ENCODE measurements at regions not wholly inside any gene's neighbourhood (a gene's known extent, or its start where the extent isn't known, plus 50 kb on each side); places are given as distances from the start of the nearest gene placed in this dataset.

DNA sequence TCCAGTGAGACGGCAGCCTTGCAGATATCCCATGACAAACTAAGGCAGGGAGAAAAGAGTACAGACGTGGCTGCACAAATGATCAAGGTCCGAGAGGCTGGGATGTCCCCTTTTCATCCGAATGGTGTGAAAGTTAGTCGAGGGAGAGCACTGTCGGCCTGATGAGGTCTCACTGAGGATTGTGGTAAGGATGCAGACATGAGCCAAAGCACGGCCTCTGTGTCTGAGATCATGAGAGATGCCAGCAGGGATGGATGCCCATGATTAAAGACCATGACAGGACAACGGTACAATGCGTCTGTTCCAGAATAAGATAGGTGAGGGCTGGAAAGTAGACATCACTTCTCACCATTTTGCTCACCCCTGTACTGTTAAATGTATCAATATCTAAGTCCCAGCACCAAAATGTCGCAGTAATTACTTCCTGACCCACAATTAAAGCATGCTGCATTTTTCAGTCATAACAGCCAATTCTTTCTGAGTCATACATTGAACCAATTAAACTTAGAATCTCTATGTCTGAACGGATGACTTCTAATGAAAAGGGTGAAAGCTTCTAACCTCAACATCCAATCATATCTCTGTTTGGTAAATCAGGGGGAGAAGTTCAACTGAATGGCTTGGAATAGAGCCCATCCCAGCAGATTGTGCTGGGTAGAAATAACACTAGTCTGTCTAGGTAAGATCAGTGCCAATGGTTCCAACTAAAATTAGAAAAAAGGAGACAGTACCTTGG lies 249.6 kb upstream of the SOX5 start:
- no peak for DNase-seq

DNA sequence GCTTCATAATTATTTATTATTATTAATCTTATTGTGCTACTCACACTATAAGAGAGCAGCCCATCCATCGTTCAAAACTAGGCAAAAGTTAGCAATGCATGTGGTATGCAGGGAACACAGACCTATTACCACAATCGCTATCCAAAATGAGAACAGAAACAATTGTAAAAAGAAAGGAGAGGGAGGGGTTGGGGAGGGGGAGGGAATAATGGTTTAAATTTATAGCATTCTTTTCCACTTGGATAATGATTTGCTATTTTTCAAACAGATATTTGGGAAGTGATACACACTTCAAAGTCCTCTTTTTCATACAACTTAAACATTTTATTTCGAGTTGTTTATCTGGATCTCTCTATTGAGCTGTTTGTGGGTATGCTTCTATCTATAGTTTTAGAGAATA lies 248.6 kb upstream of the SOX5 start:
- DNase-seq, result no peak

DNA sequence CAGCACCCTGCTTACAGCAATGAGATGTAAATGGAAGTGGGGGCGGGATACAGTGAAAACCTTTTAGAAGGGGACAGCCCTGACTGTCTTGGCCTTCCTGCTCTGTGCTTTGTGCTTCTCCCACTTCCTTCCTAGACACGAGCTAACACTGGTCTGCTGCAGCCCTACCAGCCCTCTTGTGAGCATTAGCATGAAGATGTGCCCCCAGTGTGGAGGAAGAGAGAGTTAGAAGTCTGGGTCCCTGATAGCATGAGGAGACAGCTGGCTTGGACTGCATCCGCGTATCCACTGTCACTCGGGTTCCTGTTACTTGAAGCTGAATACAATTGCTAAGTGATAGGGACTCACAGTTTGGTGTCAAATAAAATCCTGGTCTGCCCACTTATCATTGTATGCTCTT lies 248.1 kb upstream of the SOX5 start:
- no peak for DNase-seq

DNA sequence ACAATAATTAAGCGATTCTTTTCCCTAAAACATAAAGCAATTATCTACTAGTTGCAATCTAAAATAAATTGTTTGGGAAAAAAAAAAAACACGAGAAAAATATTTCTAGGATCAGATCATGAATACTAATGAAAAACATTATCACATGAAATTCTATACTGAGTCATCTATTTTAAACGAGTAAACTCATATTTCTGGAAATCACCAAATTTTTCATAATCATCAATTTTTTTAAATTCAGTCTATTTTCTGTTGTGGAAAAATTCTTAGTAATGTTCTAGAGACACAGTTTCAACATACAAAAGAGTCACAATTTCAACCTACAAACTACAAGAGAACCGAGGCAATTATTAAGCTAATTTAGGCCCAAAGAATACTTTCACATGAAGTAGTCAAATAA lies 245.6 kb upstream of the SOX5 start:
- no peak for DNase-seq

DNA sequence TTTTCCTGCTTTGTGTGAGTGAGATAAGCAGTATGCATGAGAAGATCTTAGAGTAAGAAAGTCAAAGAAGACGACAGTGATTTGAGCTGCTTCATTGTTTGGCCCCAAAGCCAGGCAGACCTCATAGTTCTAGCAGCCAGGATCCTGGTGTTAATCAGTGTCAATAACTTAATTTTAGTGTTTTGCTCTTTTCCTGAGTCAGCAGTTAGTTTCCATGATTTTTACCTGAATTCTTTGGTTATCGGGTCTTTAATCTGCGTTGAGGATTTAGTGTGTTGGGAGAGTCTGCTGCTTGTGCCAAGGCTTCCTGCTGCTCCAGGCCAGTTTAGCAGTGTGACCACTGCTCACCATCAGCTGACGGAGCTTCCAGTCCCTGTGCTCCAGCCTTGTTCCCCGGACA lies 241.6 kb upstream of the SOX5 start:
- DNase-seq, result no peak

DNA sequence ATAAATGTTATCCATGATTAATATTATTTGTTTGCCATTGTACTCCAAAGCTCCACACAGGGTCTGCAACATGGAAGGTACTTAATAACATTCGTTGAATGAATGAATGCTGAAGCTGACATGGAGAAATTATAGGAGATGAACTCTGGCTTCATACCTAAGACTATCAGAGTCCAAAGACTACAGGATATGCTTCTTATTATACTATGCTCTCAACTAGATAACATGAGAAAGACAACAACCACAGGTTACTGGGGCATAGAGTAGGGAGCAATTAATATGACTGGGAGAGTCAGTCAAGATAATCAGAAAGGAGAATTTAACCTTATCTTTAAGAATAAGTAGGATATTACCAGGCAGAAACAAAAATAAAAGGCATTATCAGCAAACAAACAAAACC lies 236.3 kb upstream of the SOX5 start:
- DNase-seq, result no peak

DNA sequence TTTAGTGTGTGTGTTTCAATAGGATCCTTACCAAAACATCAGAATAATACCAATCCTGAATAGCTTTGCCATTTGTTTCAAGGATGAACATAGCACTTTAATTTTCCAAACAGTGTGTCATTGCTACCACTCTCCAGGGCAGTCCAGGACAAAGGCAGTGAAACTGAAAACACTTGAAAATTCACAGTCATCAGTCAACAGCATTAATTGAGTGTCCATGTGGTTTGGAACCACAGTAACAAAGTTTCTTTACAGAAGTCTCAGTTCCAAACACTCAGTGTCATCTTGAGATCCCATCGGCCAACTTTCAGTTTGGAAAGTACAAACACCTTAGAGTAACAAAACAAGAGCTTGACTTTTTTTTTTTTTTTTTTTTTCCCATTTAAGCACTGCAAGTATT lies 228.4 kb upstream of the SOX5 start:
- DNase-seq, result no peak

DNA sequence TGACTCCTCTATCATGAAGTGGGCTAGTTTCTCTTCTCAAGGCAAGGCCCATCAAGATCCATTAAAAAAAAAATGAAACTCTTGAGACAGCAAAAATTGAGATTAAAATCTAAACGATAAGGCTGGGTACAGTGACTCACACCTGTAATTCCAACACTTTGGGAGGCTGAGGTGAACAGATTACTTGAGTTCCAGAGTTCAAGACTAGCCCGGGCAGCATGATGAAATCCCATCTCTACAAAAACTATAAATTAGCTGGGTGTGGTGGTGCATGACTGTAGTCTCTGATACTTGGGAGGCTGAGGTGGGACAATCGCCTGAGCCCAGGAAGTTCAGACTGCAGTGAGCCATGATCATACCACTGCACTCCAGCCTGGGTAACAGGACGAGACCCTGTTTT lies 226.5 kb upstream of the SOX5 start:
- DNase-seq, result no peak

DNA sequence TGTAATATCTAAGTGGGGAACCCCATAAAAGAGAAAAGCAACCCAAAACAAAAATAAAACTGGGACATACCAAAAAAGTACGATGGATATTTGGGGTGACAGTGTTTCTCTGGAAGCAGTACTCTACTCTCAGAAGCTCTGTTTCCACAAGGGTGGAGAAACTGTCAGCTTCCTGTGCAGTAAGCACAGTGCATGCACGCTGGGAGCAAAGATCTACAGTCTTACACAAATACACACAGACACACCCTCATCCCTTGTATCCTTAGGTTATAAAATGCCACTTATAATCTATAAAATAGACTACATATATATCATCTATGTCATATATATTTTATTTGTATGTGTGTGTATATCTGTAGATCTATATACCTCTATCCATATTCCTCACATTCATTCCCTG lies 225.8 kb upstream of the SOX5 start:
- DNase-seq, result no peak

DNA sequence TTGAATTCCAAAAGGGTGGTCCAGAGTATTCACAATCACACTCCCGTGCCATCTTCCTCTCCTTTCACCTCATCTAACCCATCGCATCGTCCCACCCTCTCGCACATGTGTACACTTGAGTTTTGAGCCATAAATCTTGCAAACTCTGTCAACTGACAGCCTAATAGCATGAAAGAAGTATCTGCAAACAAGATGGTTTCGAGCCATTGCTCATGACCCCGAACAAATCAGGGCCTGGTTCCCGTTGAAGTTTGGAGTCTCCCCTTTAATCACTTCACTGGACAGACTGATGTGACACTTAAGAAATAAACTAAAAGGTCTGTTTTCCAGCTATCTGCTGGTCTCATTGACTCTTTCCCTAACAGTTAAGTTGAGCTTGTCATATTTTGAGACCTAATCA lies 223.6 kb upstream of the SOX5 start:
- DNase-seq, result no peak

DNA sequence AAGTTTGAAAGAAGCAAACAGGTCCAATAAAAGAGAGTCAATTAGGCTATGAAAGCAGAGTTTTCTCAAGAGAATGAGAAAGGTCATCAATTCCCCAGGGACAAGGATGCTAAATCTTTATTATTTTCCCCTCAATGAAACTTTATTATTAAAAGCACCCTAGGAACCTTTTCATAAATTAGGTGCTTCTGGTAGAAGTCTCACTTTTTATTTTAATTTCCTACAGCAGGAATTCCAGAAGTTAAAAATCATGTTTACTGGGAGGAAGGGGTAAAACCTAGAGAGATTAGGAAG lies 223.2 kb upstream of the SOX5 start:
- DNase-seq, result no peak

DNA sequence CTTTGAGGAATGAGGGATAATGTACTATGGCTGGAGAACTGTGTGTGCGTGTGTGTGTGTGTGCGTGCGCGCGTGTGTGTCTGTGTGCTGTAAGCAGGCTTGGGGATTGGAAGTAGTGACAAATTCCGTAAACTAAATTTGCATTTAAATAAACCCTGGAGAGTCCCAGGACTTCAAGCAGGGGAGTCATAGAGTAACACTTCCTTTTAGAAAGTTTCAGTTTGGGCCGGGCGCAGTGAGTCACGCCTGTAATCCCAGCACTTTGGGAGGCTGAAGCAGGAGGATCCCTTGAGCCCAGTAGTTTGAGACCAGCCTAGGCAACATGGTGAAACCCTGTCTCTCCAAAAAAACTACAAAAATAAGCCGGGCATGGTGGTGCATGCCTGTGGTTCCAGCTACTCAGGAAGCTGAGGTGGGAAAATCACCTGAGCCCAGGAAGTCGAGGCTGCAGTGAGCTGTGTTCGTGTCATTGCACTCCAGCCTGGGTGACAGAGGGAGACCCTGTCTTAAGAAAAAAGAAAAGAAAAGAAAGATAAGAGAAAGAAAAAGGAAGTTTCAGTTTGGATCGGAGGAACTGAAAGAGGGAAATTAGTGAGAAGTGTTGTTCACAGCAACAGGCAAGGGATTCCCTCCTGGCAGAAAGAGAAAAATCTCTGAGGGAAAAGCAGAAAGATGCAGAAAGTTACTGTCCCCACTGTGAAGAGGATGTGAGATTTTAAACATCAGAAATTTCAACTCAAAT lies 222.7 kb upstream of the SOX5 start:
- no peak for DNase-seq

DNA sequence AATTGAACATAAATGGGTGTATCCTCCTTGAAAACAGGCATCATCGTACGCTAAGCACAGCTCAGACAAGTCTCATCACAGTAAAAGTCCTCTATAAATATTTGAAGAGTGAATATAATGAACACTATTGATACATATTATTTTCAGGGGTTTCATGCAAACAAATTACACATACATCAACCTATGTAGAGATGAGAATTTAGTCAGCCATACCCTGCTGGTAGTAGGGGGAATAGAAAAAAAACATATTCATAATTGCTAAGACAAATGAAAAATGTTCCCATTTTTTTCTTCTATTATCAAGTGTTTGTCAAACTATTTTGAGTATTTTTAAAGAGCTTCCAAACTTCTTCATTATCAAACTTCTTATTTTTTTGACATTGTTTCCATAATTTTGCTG lies 205.6 kb upstream of the SOX5 start:
- DNase-seq, result no peak

DNA sequence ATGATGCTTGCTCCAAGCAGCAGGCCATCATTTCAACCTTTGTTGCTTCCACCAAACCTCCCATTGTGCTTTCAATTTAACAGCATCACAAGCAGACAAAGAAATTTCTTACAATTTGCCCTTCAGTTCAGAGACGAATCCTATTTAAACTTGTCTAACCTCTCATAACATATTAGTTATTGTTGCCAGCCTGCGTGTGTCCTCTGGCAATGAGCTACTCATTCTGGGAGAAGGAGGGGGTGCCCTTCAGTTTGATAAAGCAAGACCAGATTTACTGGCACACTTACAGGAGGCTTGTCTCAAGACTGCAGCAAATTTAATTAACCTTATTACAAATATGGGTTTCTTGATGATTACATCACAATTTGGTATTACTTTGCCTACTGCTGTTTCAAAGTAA lies 203.6 kb upstream of the SOX5 start:
- no peak for DNase-seq

DNA sequence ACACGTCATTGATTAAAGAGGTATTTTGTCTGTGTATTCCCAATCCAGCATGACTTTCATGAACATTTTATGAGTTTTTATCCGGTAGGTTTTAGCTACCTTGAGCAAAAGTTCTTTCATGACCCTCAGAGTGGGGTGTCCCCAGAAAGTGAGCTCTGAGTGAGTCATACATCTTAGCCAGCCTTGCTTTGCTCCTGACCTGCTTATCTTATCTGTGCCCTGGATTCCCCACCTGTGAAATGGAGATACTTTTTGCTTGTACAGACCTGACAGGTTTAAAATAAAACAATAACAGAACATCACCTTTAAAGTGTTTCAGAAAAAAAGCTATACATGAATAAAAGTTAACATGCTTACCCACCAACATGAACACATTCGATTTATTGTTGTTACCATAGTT lies 202.8 kb upstream of the SOX5 start:
- no peak for DNase-seq

DNA sequence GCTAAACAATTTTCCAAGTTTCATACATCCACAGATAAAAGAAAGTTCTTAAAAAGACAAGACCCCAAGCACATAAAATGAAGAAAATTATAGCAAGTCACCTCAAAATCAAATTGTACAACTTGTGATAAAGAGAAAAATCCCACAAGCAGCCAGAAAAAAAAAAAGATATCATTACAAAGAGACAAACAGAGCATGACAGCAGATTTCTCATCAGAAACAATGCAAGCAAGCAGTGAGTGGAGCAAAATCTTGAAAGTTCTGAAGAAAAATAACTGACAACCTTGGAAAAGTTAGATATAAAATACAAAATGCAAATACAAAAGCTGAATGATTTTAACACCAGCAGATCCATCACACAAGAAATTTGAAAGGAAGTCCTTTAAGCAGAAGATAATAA lies 194.5 kb upstream of the SOX5 start:
- no peak for DNase-seq

DNA sequence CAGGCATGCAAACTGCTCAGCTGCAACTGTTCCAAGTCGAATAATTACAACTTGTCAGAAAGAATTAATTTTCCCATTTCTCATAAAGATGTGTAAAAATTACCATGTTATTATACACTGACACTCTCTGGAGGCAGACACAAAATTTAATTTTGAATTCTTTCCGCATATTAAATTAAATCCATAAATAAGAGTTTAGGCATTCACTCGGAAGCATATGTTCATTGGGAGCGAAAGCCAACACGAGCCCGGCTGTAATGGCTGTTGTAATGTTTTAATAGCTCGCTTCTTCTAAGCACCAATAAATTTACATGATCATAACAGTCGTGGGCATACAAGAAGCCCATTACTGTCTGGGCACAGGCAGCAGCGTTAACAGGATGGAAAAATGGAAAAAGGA lies 189.6 kb upstream of the SOX5 start:
- DNase-seq, result no peak

DNA sequence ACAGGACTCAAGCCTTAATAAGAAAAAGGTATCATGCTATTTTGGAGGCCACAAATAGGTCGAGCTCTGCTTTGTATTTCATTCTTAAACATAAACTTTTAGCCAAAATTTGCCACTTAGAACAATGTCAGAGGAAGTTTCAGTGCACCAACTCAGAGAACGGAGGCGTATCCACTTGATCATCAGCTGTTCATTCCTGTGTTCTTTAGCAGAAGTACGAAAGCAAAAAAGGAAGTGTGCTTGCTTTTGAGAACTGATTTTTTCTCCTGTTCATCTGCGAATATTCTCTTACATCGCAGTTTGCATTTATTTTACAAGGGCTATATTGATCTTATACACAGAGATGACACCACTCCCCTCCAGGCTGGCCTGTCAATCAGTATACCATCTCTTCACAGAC lies 188.6 kb upstream of the SOX5 start:
- no peak for DNase-seq

DNA sequence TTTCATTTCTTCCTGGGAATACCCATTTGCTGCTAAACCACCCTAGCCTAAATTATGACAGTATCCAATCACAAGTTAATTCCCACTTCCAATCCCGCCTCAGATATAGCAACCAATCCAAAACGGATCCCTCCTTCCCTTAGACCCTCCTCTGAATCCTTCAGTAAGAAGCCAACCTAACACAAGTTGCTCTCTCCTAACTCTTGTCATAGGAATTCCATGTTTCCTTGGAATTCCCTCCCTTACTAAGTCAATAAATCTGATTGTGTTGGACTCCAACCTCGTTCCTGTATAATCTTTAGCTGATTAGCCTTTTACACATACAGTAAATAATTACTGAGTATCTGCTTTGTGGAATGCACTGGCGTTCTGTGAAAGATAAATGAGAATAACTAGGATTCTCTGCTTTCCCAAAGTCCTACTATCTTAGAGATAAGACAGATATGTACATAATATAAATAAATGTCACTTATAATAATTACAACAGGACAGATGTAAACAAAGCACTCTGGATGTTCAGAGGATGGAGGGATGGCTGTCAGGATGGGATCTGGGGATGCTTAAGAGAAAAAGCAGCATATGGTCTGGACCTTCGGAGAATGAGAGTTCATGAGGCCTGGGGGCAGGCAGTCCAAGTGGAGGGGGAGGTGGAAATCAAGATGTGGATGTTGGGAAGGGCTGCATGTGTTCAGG lies 185.8 kb upstream of the SOX5 start:
- no peak for DNase-seq

DNA sequence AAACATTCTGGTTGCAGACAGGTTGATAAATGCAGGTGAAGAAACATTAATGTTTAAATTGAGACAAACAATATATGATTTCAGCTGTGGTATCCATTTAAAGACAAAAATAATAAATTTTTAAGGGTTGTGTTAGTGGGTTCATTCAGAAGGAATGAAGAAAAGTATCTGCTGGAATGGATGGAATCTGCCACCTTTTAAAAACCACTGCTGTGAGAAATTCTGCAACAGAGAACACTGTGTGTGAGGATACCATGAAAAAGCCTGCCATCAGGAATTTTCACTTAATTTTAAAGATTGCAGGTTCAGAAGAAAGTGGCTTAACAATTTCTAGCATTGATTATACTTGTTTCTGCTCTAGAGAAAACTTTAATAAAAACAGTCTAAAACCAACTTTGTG lies 184.6 kb upstream of the SOX5 start:
- DNase-seq, result no peak

DNA sequence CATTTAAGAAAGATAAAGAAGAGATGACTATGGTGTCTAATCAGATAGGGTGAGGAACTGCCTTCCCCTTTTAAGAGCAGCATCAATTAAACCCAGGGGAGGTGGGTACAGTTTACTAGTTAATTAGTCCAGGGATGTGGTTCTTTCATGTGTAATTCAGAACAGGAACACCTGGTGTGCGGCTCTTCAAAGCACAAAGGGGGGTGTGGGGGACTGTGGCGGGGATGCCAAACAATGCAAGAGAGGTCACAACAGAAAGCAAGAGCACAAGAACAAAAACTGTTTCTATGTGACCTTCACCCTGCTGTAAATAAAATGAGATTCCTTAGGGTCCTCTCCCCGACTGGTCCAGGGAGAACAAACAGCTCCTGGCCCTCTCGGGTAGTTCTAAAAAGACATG lies 183.9 kb upstream of the SOX5 start:
- no peak for DNase-seq

DNA sequence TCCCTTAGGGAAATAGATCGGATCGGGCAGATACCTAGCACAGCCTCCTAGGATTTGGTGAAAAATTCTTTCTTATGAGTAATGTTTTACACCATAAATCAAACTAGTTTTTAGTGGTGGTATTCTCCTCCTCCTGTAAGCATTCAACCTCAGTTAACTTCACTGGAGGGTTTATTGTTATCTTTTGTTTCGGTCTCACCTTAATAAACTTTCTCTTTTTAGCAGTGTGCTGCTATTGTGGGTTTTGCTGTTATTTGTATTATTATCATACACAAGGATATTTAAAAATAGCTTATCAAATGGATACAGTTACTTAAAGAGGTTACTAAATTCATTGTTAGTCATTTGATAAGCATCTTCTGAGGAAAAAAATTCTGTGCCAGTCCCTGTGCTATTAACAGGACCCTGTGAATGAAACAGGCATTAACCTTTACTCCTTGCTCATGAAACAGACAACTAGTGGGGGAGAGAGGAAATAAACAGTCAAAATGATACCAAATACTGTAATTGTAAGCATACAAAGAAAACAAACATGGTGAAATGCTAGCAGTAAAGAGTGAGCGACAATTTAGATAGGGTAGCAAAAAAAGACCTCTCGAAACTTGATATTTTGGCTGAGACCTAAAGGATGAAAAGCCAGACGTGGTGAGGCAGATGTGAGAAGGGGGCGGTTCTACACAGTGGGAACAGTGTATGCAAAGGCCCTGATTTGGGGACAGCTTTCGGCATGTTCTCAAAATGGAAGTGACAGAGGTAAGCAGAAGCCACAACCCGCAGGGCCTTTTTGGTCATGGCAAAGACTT lies 178.7 kb upstream of the SOX5 start:
- no peak for DNase-seq

DNA sequence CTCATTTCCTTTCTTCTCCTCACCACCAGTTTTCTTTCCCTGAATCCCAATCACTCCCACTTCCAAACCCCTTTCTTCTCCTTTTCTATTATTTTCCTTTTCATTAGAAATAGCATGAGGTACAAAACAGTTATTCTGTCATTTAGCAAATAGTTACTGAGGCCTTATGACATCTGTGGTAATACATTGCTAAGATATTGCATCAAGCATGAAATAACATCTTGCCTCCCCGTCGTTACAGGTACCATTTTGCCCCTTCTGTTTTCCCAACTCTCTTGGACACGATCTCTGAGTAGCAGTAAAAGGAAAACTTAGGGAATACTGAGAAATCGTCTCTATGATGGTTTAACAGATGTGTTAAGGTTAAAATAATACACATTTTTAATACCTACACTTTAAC lies 175.8 kb upstream of the SOX5 start:
- DNase-seq, result no peak

DNA sequence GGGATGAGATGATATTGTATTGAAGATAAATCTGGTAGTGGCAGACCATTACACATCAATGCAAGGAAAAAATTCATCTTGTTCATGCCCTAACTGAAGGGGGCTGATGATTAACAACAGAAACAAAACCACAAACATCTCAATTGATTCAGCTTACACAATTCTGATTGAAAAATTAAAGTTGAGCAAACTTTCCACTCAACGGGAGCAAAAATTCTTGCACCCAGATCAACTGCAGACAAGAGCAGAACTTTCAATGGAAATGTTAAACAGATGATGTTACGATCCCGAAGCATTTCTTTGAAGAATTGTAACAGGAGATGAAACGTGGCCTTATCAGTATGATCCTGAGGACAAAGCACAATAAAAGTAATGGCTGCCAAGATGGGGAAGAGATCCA lies 172.4 kb upstream of the SOX5 start:
- DNase-seq, result no peak
